ENCODE measurements at regions not wholly inside any gene's neighbourhood (a gene's known extent, or its start where the extent isn't known, plus 50 kb on each side); places are given as distances from the start of the nearest gene placed in this dataset.

- Mint-ChIP-seq H3K27ac (no peak overlapping the region), H3K27me3 (ENCODE audit: insufficient read depth, low read depth, poor library complexity) (no peaks in the 10 kb centered on the region), H3K4me3 (no peak overlapping the region), H3K9me3 (no peaks in the 10 kb centered on the region), H3K36me3 (ENCODE audit: low read depth) (no peaks in the 10 kb centered on the region), H3K4me1 (no peaks in the 10 kb centered on the region)
- no peak for TF ChIP-seq CREB1 (CRISPR knock-in tag; IDR thresholded peaks at IDR 0.05; ENCODE audit: low read depth)
- no peak for TF ChIP-seq ZNF331 (CRISPR knock-in tag; IDR thresholded peaks at IDR 0.05; ENCODE audit: low read depth)
- TF ChIP-seq EZH2phosphoT487 (IDR thresholded peaks at IDR 0.05; ENCODE audit: unreplicated experiment), result no peak
- TF ChIP-seq, protein P1, sequence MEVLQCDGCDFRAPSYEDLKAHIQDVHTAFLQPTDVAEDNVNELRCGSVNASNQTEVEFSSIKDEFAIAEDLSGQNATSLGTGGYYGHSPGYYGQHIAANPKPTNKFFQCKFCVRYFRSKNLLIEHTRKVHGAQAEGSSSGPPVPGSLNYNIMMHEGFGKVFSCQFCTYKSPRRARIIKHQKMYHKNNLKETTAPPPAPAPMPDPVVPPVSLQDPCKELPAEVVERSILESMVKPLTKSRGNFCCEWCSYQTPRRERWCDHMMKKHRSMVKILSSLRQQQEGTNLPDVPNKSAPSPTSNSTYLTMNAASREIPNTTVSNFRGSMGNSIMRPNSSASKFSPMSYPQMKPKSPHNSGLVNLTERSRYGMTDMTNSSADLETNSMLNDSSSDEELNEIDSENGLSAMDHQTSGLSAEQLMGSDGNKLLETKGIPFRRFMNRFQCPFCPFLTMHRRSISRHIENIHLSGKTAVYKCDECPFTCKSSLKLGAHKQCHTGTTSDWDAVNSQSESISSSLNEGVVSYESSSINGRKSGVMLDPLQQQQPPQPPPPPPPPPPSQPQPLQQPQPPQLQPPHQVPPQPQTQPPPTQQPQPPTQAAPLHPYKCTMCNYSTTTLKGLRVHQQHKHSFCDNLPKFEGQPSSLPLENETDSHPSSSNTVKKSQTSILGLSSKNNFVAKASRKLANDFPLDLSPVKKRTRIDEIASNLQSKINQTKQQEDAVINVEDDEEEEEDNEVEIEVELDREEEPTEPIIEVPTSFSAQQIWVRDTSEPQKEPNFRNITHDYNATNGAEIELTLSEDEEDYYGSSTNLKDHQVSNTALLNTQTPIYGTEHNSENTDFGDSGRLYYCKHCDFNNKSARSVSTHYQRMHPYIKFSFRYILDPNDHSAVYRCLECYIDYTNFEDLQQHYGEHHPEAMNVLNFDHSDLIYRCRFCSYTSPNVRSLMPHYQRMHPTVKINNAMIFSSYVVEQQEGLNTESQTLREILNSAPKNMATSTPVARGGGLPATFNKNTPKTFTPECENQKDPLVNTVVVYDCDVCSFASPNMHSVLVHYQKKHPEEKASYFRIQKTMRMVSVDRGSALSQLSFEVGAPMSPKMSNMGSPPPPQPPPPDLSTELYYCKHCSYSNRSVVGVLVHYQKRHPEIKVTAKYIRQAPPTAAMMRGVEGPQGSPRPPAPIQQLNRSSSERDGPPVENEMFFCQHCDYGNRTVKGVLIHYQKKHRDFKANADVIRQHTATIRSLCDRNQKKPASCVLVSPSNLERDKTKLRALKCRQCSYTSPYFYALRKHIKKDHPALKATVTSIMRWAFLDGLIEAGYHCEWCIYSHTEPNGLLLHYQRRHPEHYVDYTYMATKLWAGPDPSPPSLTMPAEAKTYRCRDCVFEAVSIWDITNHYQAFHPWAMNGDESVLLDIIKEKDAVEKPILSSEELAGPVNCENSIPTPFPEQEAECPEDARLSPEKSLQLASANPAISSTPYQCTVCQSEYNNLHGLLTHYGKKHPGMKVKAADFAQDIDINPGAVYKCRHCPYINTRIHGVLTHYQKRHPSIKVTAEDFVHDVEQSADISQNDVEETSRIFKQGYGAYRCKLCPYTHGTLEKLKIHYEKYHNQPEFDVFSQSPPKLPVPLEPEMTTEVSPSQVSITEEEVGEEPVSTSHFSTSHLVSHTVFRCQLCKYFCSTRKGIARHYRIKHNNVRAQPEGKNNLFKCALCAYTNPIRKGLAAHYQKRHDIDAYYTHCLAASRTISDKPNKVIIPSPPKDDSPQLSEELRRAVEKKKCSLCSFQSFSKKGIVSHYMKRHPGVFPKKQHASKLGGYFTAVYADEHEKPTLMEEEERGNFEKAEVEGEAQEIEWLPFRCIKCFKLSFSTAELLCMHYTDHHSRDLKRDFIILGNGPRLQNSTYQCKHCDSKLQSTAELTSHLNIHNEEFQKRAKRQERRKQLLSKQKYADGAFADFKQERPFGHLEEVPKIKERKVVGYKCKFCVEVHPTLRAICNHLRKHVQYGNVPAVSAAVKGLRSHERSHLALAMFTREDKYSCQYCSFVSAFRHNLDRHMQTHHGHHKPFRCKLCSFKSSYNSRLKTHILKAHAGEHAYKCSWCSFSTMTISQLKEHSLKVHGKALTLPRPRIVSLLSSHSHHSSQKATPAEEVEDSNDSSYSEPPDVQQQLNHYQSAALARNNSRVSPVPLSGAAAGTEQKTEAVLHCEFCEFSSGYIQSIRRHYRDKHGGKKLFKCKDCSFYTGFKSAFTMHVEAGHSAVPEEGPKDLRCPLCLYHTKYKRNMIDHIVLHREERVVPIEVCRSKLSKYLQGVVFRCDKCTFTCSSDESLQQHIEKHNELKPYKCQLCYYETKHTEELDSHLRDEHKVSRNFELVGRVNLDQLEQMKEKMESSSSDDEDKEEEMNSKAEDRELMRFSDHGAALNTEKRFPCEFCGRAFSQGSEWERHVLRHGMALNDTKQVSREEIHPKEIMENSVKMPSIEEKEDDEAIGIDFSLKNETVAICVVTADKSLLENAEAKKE (CRISPR knock-in tag; IDR thresholded peaks at IDR 0.05), result no peak
- no peak for TF ChIP-seq POLR2AphosphoS5 (IDR thresholded peaks at IDR 0.05; ENCODE audit: low read depth)
- no peak for TF ChIP-seq STAT1 (IDR thresholded peaks at IDR 0.05; ENCODE audit: unreplicated experiment)
- no peak for TF ChIP-seq EZH2 (IDR thresholded peaks at IDR 0.05; ENCODE audit: low read depth, unreplicated experiment)
- TF ChIP-seq, protein P2, sequence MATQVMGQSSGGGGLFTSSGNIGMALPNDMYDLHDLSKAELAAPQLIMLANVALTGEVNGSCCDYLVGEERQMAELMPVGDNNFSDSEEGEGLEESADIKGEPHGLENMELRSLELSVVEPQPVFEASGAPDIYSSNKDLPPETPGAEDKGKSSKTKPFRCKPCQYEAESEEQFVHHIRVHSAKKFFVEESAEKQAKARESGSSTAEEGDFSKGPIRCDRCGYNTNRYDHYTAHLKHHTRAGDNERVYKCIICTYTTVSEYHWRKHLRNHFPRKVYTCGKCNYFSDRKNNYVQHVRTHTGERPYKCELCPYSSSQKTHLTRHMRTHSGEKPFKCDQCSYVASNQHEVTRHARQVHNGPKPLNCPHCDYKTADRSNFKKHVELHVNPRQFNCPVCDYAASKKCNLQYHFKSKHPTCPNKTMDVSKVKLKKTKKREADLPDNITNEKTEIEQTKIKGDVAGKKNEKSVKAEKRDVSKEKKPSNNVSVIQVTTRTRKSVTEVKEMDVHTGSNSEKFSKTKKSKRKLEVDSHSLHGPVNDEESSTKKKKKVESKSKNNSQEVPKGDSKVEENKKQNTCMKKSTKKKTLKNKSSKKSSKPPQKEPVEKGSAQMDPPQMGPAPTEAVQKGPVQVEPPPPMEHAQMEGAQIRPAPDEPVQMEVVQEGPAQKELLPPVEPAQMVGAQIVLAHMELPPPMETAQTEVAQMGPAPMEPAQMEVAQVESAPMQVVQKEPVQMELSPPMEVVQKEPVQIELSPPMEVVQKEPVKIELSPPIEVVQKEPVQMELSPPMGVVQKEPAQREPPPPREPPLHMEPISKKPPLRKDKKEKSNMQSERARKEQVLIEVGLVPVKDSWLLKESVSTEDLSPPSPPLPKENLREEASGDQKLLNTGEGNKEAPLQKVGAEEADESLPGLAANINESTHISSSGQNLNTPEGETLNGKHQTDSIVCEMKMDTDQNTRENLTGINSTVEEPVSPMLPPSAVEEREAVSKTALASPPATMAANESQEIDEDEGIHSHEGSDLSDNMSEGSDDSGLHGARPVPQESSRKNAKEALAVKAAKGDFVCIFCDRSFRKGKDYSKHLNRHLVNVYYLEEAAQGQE (IDR thresholded peaks at IDR 0.05; ENCODE audit: unreplicated experiment), result no peak
- no peak for TF ChIP-seq JUNB (IDR thresholded peaks at IDR 0.05; ENCODE audit: unreplicated experiment)
- no peak for TF ChIP-seq CTCF (conservative IDR thresholded peaks at IDR 0.05; ENCODE audit: low read depth in 2 of 2)
- TF ChIP-seq ZNF114 (CRISPR knock-in tag; IDR thresholded peaks at IDR 0.05), result no peak
- TF ChIP-seq, protein P3, sequence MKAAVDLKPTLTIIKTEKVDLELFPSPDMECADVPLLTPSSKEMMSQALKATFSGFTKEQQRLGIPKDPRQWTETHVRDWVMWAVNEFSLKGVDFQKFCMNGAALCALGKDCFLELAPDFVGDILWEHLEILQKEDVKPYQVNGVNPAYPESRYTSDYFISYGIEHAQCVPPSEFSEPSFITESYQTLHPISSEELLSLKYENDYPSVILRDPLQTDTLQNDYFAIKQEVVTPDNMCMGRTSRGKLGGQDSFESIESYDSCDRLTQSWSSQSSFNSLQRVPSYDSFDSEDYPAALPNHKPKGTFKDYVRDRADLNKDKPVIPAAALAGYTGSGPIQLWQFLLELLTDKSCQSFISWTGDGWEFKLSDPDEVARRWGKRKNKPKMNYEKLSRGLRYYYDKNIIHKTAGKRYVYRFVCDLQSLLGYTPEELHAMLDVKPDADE (IDR thresholded peaks at IDR 0.05), result no peak
- no peak overlapping the region for H3K27ac ChIP-seq (ENCODE audit: low read depth)
- H4K20me1 ChIP-seq (replicated peaks; ENCODE audit: insufficient read depth), result no peaks in the 10 kb centered on the region
- DNase-seq (ENCODE audit: low spot score) (no peak), ATAC-seq (no peak)
- no peak overlapping the region for H3K4me2 ChIP-seq
- H2AFZ ChIP-seq, result no peak overlapping the region
- H3K4me3 ChIP-seq, result no peak overlapping the region
- no peaks in the 10 kb centered on the region for H3K79me2 ChIP-seq (replicated peaks; ENCODE audit: insufficient read depth)
- no peaks in the 10 kb centered on the region for H3K4me1 ChIP-seq (ENCODE audit: insufficient read depth)
- H3K27me3 ChIP-seq (ENCODE audit: insufficient read depth), result no peaks in the 10 kb centered on the region
- no peaks in the 10 kb centered on the region; the same call in 1 of the 2 replicates for H3K9me2 ChIP-seq (ENCODE audit: insufficient read depth)
- no peaks in the 10 kb centered on the region for H3K36me3 ChIP-seq (ENCODE audit: insufficient read depth)
- no peaks in the 10 kb centered on the region for H3F3A ChIP-seq (replicated peaks; ENCODE audit: low read depth)
These were observed 515.3 kb upstream of the SGCG start for GRCh38 chr13:22665506-22665905.

Data from GM23338 (cell line).